HCT116 (cell line): ENCODE measurements at regions not wholly inside any gene's neighbourhood (a gene's known extent, or its start where the extent isn't known, plus 50 kb on each side); places are given as distances from the start of the nearest gene placed in this dataset.

Experiments
- ATAC-seq: fragments of 200-7000 bp; cut with Tn5 transposase; 2 replicates; pipeline ENCODE4 v1.9.1; 2020; ENCODE audit warnings: mild to moderate bottlenecking, moderate library complexity
- BruUV-seq: library from RNA; stranded (reverse); fragments of 400-500 nt; replicated peaks from 2 replicates; lab custom pipeline; 2021; lab: Mats Ljungman, UMichigan
- CTCF ChIA-PET: fragments of 300-600 bp; sonication (Branson Sonifier 250); formaldehyde crosslinking; loops from one replicate; lab custom pipeline; 2021; ENCODE audit warnings: antibody characterized with exemption; lab: Charles Lee
- POLR2A ChIA-PET: fragments of 300-600, 350-600 bp; sonication (Branson Sonifier 250); formaldehyde crosslinking; loops from one replicate; lab custom pipeline; 2021; ENCODE audit warnings: antibody characterized with exemption; lab: Charles Lee
- RAD21 ChIA-PET, 2 experiments: fragments of 300-600 bp; sonication (Branson Sonifier 250); formaldehyde crosslinking; loops; one replicate each; lab custom pipeline; 2023; ENCODE audit warnings: low total read pairs in 2 of 2; ENCODE audit not compliant: uncharacterized antibody in 2 of 2, unreplicated experiment in 2 of 2, low non-redundant PET in 1 of 2; lab: Charles Lee
- DNase-seq: peaks from one replicate; pipeline ENCODE4 v3.0.0-alpha.2; 2010; ENCODE audit warnings: low read depth, low spot score
- H2AFZ ChIP-seq: fragments of 200-600 bp; shearing (Covaris generic), sonication (generic); 2 replicates; pipeline ENCODE4 v1.6.1; 2017; ENCODE audit warnings: low read depth, mixed run types, mixed read lengths, antibody characterized with exemption, low read length; ENCODE audit not compliant: poor library complexity, severe bottlenecking
- H3K27ac ChIP-seq: 2 replicates; pipeline ENCODE4 v1.5.1; 2012; ENCODE audit warnings: low read depth, low read length
- H3K27me3 ChIP-seq: fragments of 200-600 bp; sonication (generic); 2 replicates; pipeline ENCODE4 v1.6.1; 2016; ENCODE audit warnings: mixed run types, low read length, mixed read lengths; ENCODE audit not compliant: insufficient read depth
- H3K36me3 ChIP-seq, 2 experiments: fragments of 200-500 bp in 1 of 2; fragments of 200-600 bp in 1 of 2; sonication (Bioruptor generic) in 1 of 2; sonication (generic) in 1 of 2; 2 replicates each; pipeline versions ENCODE4 v1.5.1 to v1.6.1; 2014 to 2016; ENCODE audit warnings: low read length in 2 of 2, inconsistent platforms in 1 of 2, mixed read lengths in 1 of 2, mixed run types in 1 of 2; ENCODE audit not compliant: insufficient read depth in 2 of 2, control insufficient read depth in 1 of 2
- H3K4me1 ChIP-seq, 2 experiments: fragments of 200-600 bp in 1 of 2; sonication (generic) in 1 of 2; 2 replicates each; pipeline versions ENCODE4 v1.5.1 to v1.6.1; 2012 to 2017; ENCODE audit warnings: low read length in 2 of 2, inconsistent platforms in 1 of 2, mild to moderate bottlenecking in 1 of 2, mixed read lengths in 1 of 2, mixed run types in 1 of 2, moderate library complexity in 1 of 2; ENCODE audit not compliant: insufficient read depth in 2 of 2, control insufficient read depth in 1 of 2
- H3K4me2 ChIP-seq: fragments of 200-600 bp; sonication (generic); 2 replicates; pipeline ENCODE4 v1.6.1; 2017; ENCODE audit warnings: mixed run types, low read length, mixed read lengths
- H3K4me3 ChIP-seq, 2 experiments: fragments of 200-600 bp in 1 of 2; sonication (generic) in 1 of 2; replicated peaks in 1 of 2; 2 replicates each; pipeline ENCODE4 v1.5.1; 2011 to 2016; ENCODE audit warnings: low read length in 2 of 2, control low read depth in 1 of 2, low read depth in 1 of 2, mild to moderate bottlenecking in 1 of 2, mixed read lengths in 1 of 2, mixed run types in 1 of 2
- H3K79me2 ChIP-seq: fragments of 200-600 bp; sonication (generic); 2 replicates; pipeline ENCODE4 v1.6.1; 2017; ENCODE audit warnings: mild to moderate bottlenecking, mixed run types, low read length, moderate library complexity, mixed read lengths; ENCODE audit not compliant: insufficient read depth
- H3K9ac ChIP-seq: fragments of 200-600 bp; sonication (generic); 2 replicates; pipeline ENCODE4 v1.6.1; 2016; ENCODE audit warnings: low read length, mixed read lengths
- H3K9me2 ChIP-seq: fragments of 200-600 bp; sonication (generic), shearing (Covaris generic); 2 replicates; pipeline ENCODE4 v1.6.1; 2017; ENCODE audit warnings: mixed run types, mild to moderate bottlenecking, moderate library complexity; ENCODE audit not compliant: insufficient read depth
- H3K9me3 ChIP-seq, 2 experiments: fragments of 200-500 bp in 1 of 2; fragments of 200-600 bp in 1 of 2; sonication (Bioruptor generic) in 1 of 2; sonication (generic) in 1 of 2; 2 replicates each; pipeline ENCODE4 v1.6.1; 2014 to 2017; ENCODE audit warnings: low read length in 2 of 2, mixed read lengths in 2 of 2, inconsistent platforms in 1 of 2, low read depth in 1 of 2, mild to moderate bottlenecking in 1 of 2, mixed run types in 1 of 2, moderate library complexity in 1 of 2; ENCODE audit not compliant: control insufficient read depth in 1 of 2, insufficient read depth in 1 of 2
- H4K20me1 ChIP-seq: fragments of 200-600 bp; sonication (generic), shearing (Covaris generic); 2 replicates; pipeline ENCODE4 v1.6.1; 2017; ENCODE audit warnings: mixed run types, mild to moderate bottlenecking, moderate library complexity; ENCODE audit not compliant: insufficient read depth
- ATF3 ChIP-seq: IDR thresholded peaks from 2 replicates; pipeline ENCODE4 v1.6.1; 2012
- CTCF ChIP-seq, 3 experiments: fragments of 200-600 bp in 1 of 3; sonication (generic) in 1 of 3; IDR thresholded peaks in 2 of 3; conservative IDR thresholded peaks in 1 of 3; 2 replicates each; pipeline ENCODE4 v1.5.1; 2012 to 2017; ENCODE audit warnings: low read depth in 2 of 3, low read length in 2 of 3, antibody characterized with exemption in 1 of 3, borderline replicate concordance in 1 of 3, control low read depth in 1 of 3, mild to moderate bottlenecking in 1 of 3, mixed read lengths in 1 of 3, mixed run types in 1 of 3, moderate library complexity in 1 of 3; ENCODE audit not compliant: insufficient read depth in 1 of 3
- EGR1 ChIP-seq: IDR thresholded peaks from 2 replicates; pipeline ENCODE4 v1.6.1; 2012; ENCODE audit warnings: low read depth
- ELF1 ChIP-seq: IDR thresholded peaks from 2 replicates; pipeline ENCODE4 v1.6.1; 2012; ENCODE audit warnings: low read depth, borderline replicate concordance
- EZH2phosphoT487 ChIP-seq: fragments of 200-600 bp; IDR thresholded peaks from 2 replicates; pipeline ENCODE4 v1.6.1; 2018; ENCODE audit warnings: antibody characterized with exemption, borderline replicate concordance
- JUND ChIP-seq: IDR thresholded peaks from 2 replicates; pipeline ENCODE4 v1.6.1; 2012
- POLR2A ChIP-seq: IDR thresholded peaks from 2 replicates; pipeline ENCODE4 v1.7.0; 2011; ENCODE audit warnings: borderline replicate concordance; ENCODE audit not compliant: insufficient read depth, insufficient read length; ENCODE audit errors: extremely low read depth
- POLR2AphosphoS5 ChIP-seq: IDR thresholded peaks from 2 replicates; pipeline ENCODE4 v1.6.1; 2011; ENCODE audit warnings: mild to moderate bottlenecking, low read depth, low read length, moderate library complexity
- RAD21 ChIP-seq: IDR thresholded peaks from 2 replicates; pipeline ENCODE4 v1.6.1; 2012; ENCODE audit warnings: low read depth, mild to moderate bottlenecking
- SP1 ChIP-seq: IDR thresholded peaks from 2 replicates; pipeline ENCODE4 v1.6.1; 2012; ENCODE audit warnings: low read depth
- SRF ChIP-seq: IDR thresholded peaks from 2 replicates; pipeline ENCODE4 v1.6.1; 2012; ENCODE audit warnings: low read depth
- TCF7L2 ChIP-seq: IDR thresholded peaks from 2 replicates; pipeline ENCODE4 v1.7.0; 2011; ENCODE audit warnings: borderline replicate concordance, inconsistent platforms; ENCODE audit not compliant: insufficient read depth, insufficient read length; ENCODE audit errors: extremely low read depth
- ZFX ChIP-seq: fragments of 450-650 bp; IDR thresholded peaks from 2 replicates; pipeline ENCODE4 v1.6.1; 2017
- ZNF274 ChIP-seq: fragments of 200-500 bp; sonication (Bioruptor generic); IDR thresholded peaks from 2 replicates; pipeline ENCODE4 v1.6.1; 2014; ENCODE audit warnings: mild to moderate bottlenecking, low read depth, low read length, inconsistent platforms
- intact Hi-C: fragments of 100-400 bp; cut with micrococcal nuclease; formaldehyde crosslinking; loops from 2 replicates; pipeline ENCODE4 v1.10.0; 2022
- TF ChIP-seq, protein P1 (sequence below): IDR thresholded peaks from 2 replicates; pipeline ENCODE4 v1.6.1; 2012
- TF ChIP-seq, protein P2 (sequence below): IDR thresholded peaks from 2 replicates; pipeline ENCODE4 v1.6.1; 2012; ENCODE audit warnings: low read depth

GRCh38 chr20:3328501-3328900 is 79.0 kb downstream of the DNAAF9 start (continued):
- TF ChIP-seq RAD21 (no peak), EZH2phosphoT487 (no peak)
- TF ChIP-seq, protein P1, sequence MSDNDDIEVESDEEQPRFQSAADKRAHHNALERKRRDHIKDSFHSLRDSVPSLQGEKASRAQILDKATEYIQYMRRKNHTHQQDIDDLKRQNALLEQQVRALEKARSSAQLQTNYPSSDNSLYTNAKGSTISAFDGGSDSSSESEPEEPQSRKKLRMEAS = no peak
- TF ChIP-seq, all 23 proteins: peak for 0

DNA sequence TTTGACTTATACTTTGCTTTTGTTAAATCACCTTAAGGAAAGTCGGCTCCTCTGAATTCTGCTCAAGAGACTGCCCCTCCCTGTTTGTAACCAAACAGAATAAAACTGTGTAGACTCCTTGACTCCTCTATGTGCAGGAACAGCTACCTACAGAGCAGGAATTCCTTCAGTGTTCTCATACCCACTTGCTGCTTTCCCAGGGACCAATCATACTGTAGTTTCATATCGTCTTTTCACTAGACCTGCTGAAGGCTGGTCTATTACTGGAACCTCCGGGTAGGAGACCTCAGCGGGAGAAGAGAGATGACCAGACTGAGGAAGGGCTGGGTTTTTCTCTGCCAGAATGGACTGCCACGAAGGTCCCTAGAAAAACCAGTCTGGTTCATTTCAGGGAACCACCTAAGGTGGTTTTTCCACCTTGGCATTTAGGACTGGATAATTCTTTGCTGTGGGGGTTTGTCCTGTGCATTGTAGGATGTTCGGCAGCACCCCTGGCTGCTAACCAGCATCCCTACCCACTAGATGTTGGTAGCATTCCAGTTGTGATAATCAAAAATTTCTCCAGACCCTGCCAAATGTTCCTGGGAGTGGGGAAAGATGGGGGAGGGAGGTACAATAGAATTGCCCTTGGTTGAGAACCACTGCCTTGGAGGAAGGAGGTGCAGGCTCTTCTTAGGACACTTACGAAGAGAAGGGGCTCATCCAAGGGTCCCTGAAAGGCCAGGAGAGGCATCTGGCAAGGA is 80.5 kb downstream of the DNAAF9 start:
- Histone ChIP-seq H3K9me2 (no peaks in the 10 kb centered on the region), H3K4me2 (no peak overlapping the region), H3K9me3 (no peaks in the 10 kb centered on the region), H3K4me3 (no peak overlapping the region), H2AFZ (no peak overlapping the region), H3K4me1 (no peaks in the 10 kb centered on the region), H3K27me3 (no peaks in the 10 kb centered on the region), H3K79me2 (no peaks in the 10 kb centered on the region), H3K9ac (no peak overlapping the region), H3K36me3 (no peaks in the 10 kb centered on the region; a peak in 1 of 4 replicates), H4K20me1 (no peaks in the 10 kb centered on the region), H3K27ac (no peak overlapping the region)
- ChIA-PET POLR2A (no interaction called here), RAD21 (no interaction called here), CTCF (no interaction called here)
- TF ChIP-seq ZNF274 (no peak), JUND (no peak), ZFX (no peak), SP1 (no peak), EGR1 (no peak), POLR2A (no peak), CTCF (IDR thresholded peaks at IDR 0.05 in 2 of 3, conservative IDR thresholded peaks at IDR 0.05 in 1 of 3; ENCODE audit: borderline replicate concordance in 1 of 3, insufficient read depth in 1 of 3, low read depth in 2 of 3, low read length in 2 of 3) (no peak), TCF7L2 (no peak), SRF (no peak), POLR2AphosphoS5 (no peak), ELF1 (no peak), RAD21 (no peak), ATF3 (no peak)
- TF ChIP-seq, protein P2, sequence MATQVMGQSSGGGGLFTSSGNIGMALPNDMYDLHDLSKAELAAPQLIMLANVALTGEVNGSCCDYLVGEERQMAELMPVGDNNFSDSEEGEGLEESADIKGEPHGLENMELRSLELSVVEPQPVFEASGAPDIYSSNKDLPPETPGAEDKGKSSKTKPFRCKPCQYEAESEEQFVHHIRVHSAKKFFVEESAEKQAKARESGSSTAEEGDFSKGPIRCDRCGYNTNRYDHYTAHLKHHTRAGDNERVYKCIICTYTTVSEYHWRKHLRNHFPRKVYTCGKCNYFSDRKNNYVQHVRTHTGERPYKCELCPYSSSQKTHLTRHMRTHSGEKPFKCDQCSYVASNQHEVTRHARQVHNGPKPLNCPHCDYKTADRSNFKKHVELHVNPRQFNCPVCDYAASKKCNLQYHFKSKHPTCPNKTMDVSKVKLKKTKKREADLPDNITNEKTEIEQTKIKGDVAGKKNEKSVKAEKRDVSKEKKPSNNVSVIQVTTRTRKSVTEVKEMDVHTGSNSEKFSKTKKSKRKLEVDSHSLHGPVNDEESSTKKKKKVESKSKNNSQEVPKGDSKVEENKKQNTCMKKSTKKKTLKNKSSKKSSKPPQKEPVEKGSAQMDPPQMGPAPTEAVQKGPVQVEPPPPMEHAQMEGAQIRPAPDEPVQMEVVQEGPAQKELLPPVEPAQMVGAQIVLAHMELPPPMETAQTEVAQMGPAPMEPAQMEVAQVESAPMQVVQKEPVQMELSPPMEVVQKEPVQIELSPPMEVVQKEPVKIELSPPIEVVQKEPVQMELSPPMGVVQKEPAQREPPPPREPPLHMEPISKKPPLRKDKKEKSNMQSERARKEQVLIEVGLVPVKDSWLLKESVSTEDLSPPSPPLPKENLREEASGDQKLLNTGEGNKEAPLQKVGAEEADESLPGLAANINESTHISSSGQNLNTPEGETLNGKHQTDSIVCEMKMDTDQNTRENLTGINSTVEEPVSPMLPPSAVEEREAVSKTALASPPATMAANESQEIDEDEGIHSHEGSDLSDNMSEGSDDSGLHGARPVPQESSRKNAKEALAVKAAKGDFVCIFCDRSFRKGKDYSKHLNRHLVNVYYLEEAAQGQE = no peak
- DNase-seq (no peak), ATAC-seq (no peak)
- BruUV-seq = no TSS peak
- intact Hi-C loops = no loop called here
